Peyer's patch (tissue), 4 donors: ENCODE measurements at regions not wholly inside any gene's neighbourhood (a gene's known extent, or its start where the extent isn't known, plus 50 kb on each side); places are given as distances from the start of the nearest gene placed in this dataset.

Source experiments
- POLR2A ChIP-seq, 2 donors: fragments of 450-650 bp; IDR thresholded peaks; one replicate each; pipeline ENCODE4 v1.5.1; 2017; ENCODE audit warnings: antibody characterized with exemption in 2 of 2, mild to moderate bottlenecking in 2 of 2, moderate library complexity in 2 of 2
- TF ChIP-seq, protein P1 (sequence below), 6 experiments: fragments of 450-650 bp in 4 of 6; fragments of 200-600 bp in 2 of 6; sonication (generic) in 1 of 6; IDR thresholded peaks; one replicate each; pipeline ENCODE4 v1.5.1; 2017 to 2019; ENCODE audit warnings: antibody characterized with exemption in 6 of 6, mild to moderate bottlenecking in 3 of 6, moderate library complexity in 1 of 6

- no peak for TF ChIP-seq POLR2A (IDR thresholded peaks at IDR 0.05)
- TF ChIP-seq, protein P1, sequence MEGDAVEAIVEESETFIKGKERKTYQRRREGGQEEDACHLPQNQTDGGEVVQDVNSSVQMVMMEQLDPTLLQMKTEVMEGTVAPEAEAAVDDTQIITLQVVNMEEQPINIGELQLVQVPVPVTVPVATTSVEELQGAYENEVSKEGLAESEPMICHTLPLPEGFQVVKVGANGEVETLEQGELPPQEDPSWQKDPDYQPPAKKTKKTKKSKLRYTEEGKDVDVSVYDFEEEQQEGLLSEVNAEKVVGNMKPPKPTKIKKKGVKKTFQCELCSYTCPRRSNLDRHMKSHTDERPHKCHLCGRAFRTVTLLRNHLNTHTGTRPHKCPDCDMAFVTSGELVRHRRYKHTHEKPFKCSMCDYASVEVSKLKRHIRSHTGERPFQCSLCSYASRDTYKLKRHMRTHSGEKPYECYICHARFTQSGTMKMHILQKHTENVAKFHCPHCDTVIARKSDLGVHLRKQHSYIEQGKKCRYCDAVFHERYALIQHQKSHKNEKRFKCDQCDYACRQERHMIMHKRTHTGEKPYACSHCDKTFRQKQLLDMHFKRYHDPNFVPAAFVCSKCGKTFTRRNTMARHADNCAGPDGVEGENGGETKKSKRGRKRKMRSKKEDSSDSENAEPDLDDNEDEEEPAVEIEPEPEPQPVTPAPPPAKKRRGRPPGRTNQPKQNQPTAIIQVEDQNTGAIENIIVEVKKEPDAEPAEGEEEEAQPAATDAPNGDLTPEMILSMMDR (IDR thresholded peaks at IDR 0.05): no peak
Observed at GRCh38 chr14:22494486-22495135, 94.4 kb downstream of the DAD1 start.
